ENCODE measurements at regions not wholly inside any gene's neighbourhood (a gene's known extent, or its start where the extent isn't known, plus 50 kb on each side); places are given as distances from the start of the nearest gene placed in this dataset.

GRCh38 chr1:88068407-88068960 lies 615.6 kb upstream of the PKN2 start:
- TF ChIP-seq CTCF (IDR thresholded peaks at IDR 0.05) (no peak), POLR2A (IDR thresholded peaks at IDR 0.05) (no peak)

Measured in testis (tissue), 2 donors.